KMS-11 (cell line): ENCODE measurements at regions not wholly inside any gene's neighbourhood (a gene's known extent, or its start where the extent isn't known, plus 50 kb on each side); places are given as distances from the start of the nearest gene placed in this dataset.
"Not testable (repeated sequence)": the region's sequence is repeated elsewhere in the genome, so short reads cannot be mapped to it uniquely, and the experiment has no call there.

Experiments
- H2AFZ ChIP-seq: fragments of 200-600 bp; sonication (generic); 2 replicates; pipeline ENCODE4 v1.6.1; 2016; ENCODE audit warnings: antibody characterized with exemption, mixed run types, low read depth
- H3K27ac ChIP-seq: fragments of 200-600 bp; sonication (generic); 2 replicates; pipeline ENCODE4 v1.6.1; 2016; ENCODE audit warnings: mild to moderate bottlenecking, mixed run types
- H3K27me3 ChIP-seq: fragments of 200-600 bp; sonication (generic); 2 replicates; pipeline ENCODE4 v1.6.1; 2017; ENCODE audit warnings: mild to moderate bottlenecking, low read depth, mixed run types, moderate library complexity; ENCODE audit not compliant: insufficient read depth
- H3K36me3 ChIP-seq: fragments of 200-600 bp; sonication (generic); 2 replicates; pipeline ENCODE4 v1.6.1; 2017; ENCODE audit warnings: mild to moderate bottlenecking, mixed run types; ENCODE audit not compliant: insufficient read depth
- H3K4me1 ChIP-seq: fragments of 200-600 bp; sonication (generic); 2 replicates; pipeline ENCODE4 v1.6.1; 2016; ENCODE audit warnings: mild to moderate bottlenecking, low read depth, mixed run types; ENCODE audit not compliant: poor library complexity, severe bottlenecking
- H3K4me2 ChIP-seq: fragments of 200-600 bp; sonication (generic); 2 replicates; pipeline ENCODE4 v1.7.0; 2016; ENCODE audit warnings: mild to moderate bottlenecking, mixed run types
- H3K4me3 ChIP-seq: fragments of 200-600 bp; sonication (generic); IDR thresholded peaks from 2 replicates; pipeline ENCODE4 v1.6.1; 2017; ENCODE audit warnings: low read depth, low read length, mixed read lengths; ENCODE audit not compliant: insufficient read depth
- H3K79me2 ChIP-seq: fragments of 200-600 bp; sonication (generic); 2 replicates; pipeline ENCODE4 v1.6.1; 2016; ENCODE audit warnings: low read depth, mixed run types; ENCODE audit not compliant: insufficient read depth
- H3K9ac ChIP-seq: fragments of 200-600 bp; sonication (generic); 2 replicates; pipeline ENCODE4 v1.6.1; 2016; ENCODE audit warnings: mild to moderate bottlenecking, mixed run types
- H4K20me1 ChIP-seq: fragments of 200-600 bp; sonication (generic); 2 replicates; pipeline ENCODE4 v1.6.1; 2016; ENCODE audit warnings: mild to moderate bottlenecking, mixed run types; ENCODE audit not compliant: insufficient read depth
- TF ChIP-seq, protein P1 (sequence below): fragments of 200-600 bp; sonication (generic); conservative IDR thresholded peaks from 2 replicates; pipeline ENCODE4 v1.6.1; 2017; ENCODE audit warnings: low read depth, mild to moderate bottlenecking, antibody characterized with exemption, low read length, moderate library complexity, mixed read lengths

- Histone ChIP-seq H3K9ac (no peak overlapping the region), H4K20me1 (no peaks in the 10 kb centered on the region), H2AFZ (no peak overlapping the region), H3K4me1 (no peaks in the 10 kb centered on the region), H3K4me3 (no peak overlapping the region), H3K4me2 (no peak overlapping the region), H3K36me3 (no peaks in the 10 kb centered on the region), H3K79me2 (no peaks in the 10 kb centered on the region), H3K27me3 (no peaks in the 10 kb centered on the region), H3K27ac (no peak overlapping the region)
- TF ChIP-seq, protein P1, sequence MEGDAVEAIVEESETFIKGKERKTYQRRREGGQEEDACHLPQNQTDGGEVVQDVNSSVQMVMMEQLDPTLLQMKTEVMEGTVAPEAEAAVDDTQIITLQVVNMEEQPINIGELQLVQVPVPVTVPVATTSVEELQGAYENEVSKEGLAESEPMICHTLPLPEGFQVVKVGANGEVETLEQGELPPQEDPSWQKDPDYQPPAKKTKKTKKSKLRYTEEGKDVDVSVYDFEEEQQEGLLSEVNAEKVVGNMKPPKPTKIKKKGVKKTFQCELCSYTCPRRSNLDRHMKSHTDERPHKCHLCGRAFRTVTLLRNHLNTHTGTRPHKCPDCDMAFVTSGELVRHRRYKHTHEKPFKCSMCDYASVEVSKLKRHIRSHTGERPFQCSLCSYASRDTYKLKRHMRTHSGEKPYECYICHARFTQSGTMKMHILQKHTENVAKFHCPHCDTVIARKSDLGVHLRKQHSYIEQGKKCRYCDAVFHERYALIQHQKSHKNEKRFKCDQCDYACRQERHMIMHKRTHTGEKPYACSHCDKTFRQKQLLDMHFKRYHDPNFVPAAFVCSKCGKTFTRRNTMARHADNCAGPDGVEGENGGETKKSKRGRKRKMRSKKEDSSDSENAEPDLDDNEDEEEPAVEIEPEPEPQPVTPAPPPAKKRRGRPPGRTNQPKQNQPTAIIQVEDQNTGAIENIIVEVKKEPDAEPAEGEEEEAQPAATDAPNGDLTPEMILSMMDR = no peak
Observed at GRCh38 chr11:86877503-86877902, 77.2 kb downstream of the PRSS23 start.

DNA sequence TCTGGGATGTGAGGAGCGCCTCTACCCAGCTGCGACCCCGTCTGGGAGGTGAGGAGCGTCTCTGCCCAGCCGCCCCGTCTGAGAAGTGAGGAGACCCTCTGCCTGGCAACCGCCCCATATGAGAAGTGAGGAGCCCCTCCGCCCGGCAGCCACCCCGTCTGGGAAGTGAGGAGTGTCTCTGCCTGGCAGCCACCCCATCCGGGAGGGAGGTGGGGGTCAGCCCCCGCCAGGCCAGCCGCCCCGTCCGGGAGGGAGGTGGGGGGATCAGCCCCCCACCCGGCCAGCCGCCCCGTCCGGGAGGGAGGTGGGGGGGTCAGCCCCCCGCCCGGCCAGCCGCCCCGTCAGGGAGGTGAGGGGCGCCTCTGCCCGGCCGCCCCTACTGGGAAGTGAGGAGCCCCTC lies 76.0 kb downstream of the FZD4 start:
- not testable (repeated sequence) for H3K4me3 ChIP-seq, H3K79me2 ChIP-seq, H3K27ac ChIP-seq, H3K36me3 ChIP-seq, H4K20me1 ChIP-seq, H2AFZ ChIP-seq, H3K27me3 ChIP-seq, H3K9ac ChIP-seq, H3K4me1 ChIP-seq, H3K4me2 ChIP-seq

DNA sequence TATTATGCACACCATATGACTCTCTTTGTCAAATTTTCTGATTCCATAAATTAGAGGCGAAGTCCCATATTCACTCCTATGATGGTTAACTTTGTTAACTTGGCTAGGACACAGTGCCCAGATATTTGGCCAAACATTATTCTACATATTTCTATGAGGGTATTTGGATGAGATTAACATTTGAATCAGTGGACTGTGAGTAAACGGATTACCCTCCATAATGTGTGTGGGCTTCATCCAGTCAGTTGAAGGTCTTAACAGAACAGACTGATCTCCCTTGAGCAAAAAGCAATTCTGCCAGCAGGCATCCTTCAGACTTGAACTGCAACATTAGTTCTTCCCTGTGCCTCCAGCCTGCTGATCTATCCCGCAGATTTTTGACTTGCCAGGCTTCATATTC lies 69.9 kb downstream of the FZD4 start:
- H3K4me1 ChIP-seq = no peaks in the 10 kb centered on the region
- TF ChIP-seq, protein P1 = no peak
- no peak overlapping the region for H3K9ac ChIP-seq
- H3K79me2 ChIP-seq = no peaks in the 10 kb centered on the region
- no peak overlapping the region for H2AFZ ChIP-seq
- no peak overlapping the region for H3K4me2 ChIP-seq
- H3K27me3 ChIP-seq = no peaks in the 10 kb centered on the region
- no peaks in the 10 kb centered on the region for H4K20me1 ChIP-seq
- H3K36me3 ChIP-seq = no peaks in the 10 kb centered on the region
- H3K27ac ChIP-seq = no peak overlapping the region
- H3K4me3 ChIP-seq = no peak overlapping the region

- H3K4me1 ChIP-seq = no peaks in the 10 kb centered on the region
- no peaks in the 10 kb centered on the region for H4K20me1 ChIP-seq
- H3K79me2 ChIP-seq = no peaks in the 10 kb centered on the region
- H2AFZ ChIP-seq = no peak overlapping the region
- H3K27ac ChIP-seq = no peak overlapping the region
- no peak overlapping the region for H3K9ac ChIP-seq
- no peaks in the 10 kb centered on the region for H3K27me3 ChIP-seq
- TF ChIP-seq, protein P1 = no peak
- no peaks in the 10 kb centered on the region for H3K36me3 ChIP-seq
- no peak overlapping the region for H3K4me3 ChIP-seq
- H3K4me2 ChIP-seq = no peak overlapping the region
Observed at GRCh38 chr11:86888164-86889000, 66.8 kb downstream of the FZD4 start.

- H3K4me3 ChIP-seq = no peak overlapping the region
- H3K27ac ChIP-seq = no peak overlapping the region
Observed at GRCh38 chr11:86889001-86889341, 66.2 kb downstream of the FZD4 start.

More at GRCh38 chr11:86889001-86889341, 66.2 kb downstream of the FZD4 start:
- Histone ChIP-seq H2AFZ (no peak overlapping the region), H3K4me1 (no peaks in the 10 kb centered on the region), H3K9ac (no peak overlapping the region), H4K20me1 (no peaks in the 10 kb centered on the region), H3K27me3 (no peaks in the 10 kb centered on the region), H3K36me3 (no peaks in the 10 kb centered on the region), H3K4me2 (no peak overlapping the region), H3K79me2 (no peaks in the 10 kb centered on the region)
- TF ChIP-seq, protein P1 = no peak
